Right atrium auricular region (tissue), 2 donors: ENCODE measurements at regions not wholly inside any gene's neighbourhood (a gene's known extent, or its start where the extent isn't known, plus 50 kb on each side); places are given as distances from the start of the nearest gene placed in this dataset.

Source experiments
- DNase-seq: peaks from one replicate; pipeline ENCODE4 v3.0.0-alpha.2; 2019; ENCODE audit warnings: low spot score
- H3K27ac ChIP-seq, 2 donors: fragments of 200-600 bp; sonication (generic); 1 replicate in 1 of 2; 2 replicates in 1 of 2; pipeline ENCODE4 v1.5.1; 2016 to 2019
- H3K27me3 ChIP-seq, 2 donors: fragments of 200-600 bp; sonication (generic); one replicate each; pipeline versions ENCODE4 v1.5.1 to v1.6.0; 2017 to 2019
- H3K36me3 ChIP-seq: fragments of 200-600 bp; sonication (generic); one replicate; pipeline ENCODE4 v1.5.1; 2016
- H3K4me1 ChIP-seq, 2 donors: fragments of 200-600 bp; sonication (generic); one replicate each; pipeline versions ENCODE4 v1.5.1 to v1.6.0; 2017 to 2019
- H3K4me3 ChIP-seq, 2 donors: fragments of 200-600 bp; sonication (generic); 1 replicate in 1 of 2; 2 replicates in 1 of 2; pipeline ENCODE4 v1.5.1; 2017 to 2019; ENCODE audit warnings: mild to moderate bottlenecking in 1 of 2, moderate library complexity in 1 of 2
- H3K9me3 ChIP-seq, 2 donors: fragments of 200-600 bp; sonication (generic); one replicate each; pipeline ENCODE4 v1.5.1; 2019
- TF ChIP-seq, protein P1 (sequence below), 2 donors: fragments of 200-600 bp; sonication (generic); IDR thresholded peaks; one replicate each; pipeline ENCODE4 v1.5.1; 2019; ENCODE audit warnings: antibody characterized with exemption in 2 of 2

- H3K9me3 ChIP-seq, result no peaks in the 10 kb centered on the region
- H3K27ac ChIP-seq, result no peak overlapping the region
- no peaks in the 10 kb centered on the region for H3K4me1 ChIP-seq
- H3K4me3 ChIP-seq, result no peak overlapping the region
- DNase-seq, result no peak
- no peaks in the 10 kb centered on the region for H3K27me3 ChIP-seq
- TF ChIP-seq, protein P1, sequence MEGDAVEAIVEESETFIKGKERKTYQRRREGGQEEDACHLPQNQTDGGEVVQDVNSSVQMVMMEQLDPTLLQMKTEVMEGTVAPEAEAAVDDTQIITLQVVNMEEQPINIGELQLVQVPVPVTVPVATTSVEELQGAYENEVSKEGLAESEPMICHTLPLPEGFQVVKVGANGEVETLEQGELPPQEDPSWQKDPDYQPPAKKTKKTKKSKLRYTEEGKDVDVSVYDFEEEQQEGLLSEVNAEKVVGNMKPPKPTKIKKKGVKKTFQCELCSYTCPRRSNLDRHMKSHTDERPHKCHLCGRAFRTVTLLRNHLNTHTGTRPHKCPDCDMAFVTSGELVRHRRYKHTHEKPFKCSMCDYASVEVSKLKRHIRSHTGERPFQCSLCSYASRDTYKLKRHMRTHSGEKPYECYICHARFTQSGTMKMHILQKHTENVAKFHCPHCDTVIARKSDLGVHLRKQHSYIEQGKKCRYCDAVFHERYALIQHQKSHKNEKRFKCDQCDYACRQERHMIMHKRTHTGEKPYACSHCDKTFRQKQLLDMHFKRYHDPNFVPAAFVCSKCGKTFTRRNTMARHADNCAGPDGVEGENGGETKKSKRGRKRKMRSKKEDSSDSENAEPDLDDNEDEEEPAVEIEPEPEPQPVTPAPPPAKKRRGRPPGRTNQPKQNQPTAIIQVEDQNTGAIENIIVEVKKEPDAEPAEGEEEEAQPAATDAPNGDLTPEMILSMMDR (IDR thresholded peaks at IDR 0.05), result no peak
- H3K36me3 ChIP-seq, result no peaks in the 10 kb centered on the region
These were observed 1586.8 kb upstream of the ACVR2A start for GRCh38 chr2:146258071-146258470.

GRCh38 chr2:146252119-146252518 lies 1592.7 kb upstream of the ACVR2A start:
- TF ChIP-seq, protein P1 (IDR thresholded peaks at IDR 0.05), result no peak
- Histone ChIP-seq H3K27me3 (no peaks in the 10 kb centered on the region), H3K4me1 (no peaks in the 10 kb centered on the region), H3K4me3 (no peak overlapping the region), H3K9me3 (no peaks in the 10 kb centered on the region), H3K36me3 (no peaks in the 10 kb centered on the region), H3K27ac (no peak overlapping the region)
- no peak for DNase-seq

- TF ChIP-seq, protein P1 (IDR thresholded peaks at IDR 0.05), result no peak
- no peaks in the 10 kb centered on the region for H3K27me3 ChIP-seq
- DNase-seq, result no peak
These were observed 1593.5 kb upstream of the ACVR2A start for GRCh38 chr2:146251328-146251727.

GRCh38 chr2:146246736-146247523 lies 1597.9 kb upstream of the ACVR2A start:
- H3K36me3 ChIP-seq, result no peaks in the 10 kb centered on the region
- no peaks in the 10 kb centered on the region for H3K9me3 ChIP-seq
- no peak for DNase-seq
- TF ChIP-seq, protein P1 (IDR thresholded peaks at IDR 0.05), result no peak
- no peaks in the 10 kb centered on the region for H3K4me1 ChIP-seq
- no peaks in the 10 kb centered on the region for H3K27me3 ChIP-seq
- H3K27ac ChIP-seq, result no peak overlapping the region
- no peak overlapping the region for H3K4me3 ChIP-seq

More at GRCh38 chr2:146251328-146251727, 1593.5 kb upstream of the ACVR2A start:
- Histone ChIP-seq H3K4me1 (no peaks in the 10 kb centered on the region), H3K27ac (no peak overlapping the region), H3K36me3 (no peaks in the 10 kb centered on the region), H3K9me3 (no peaks in the 10 kb centered on the region), H3K4me3 (no peak overlapping the region)

GRCh38 chr2:146246002-146246735 lies 1598.7 kb upstream of the ACVR2A start:
- no peak for DNase-seq
- Histone ChIP-seq H3K36me3 (no peaks in the 10 kb centered on the region), H3K27me3 (no peaks in the 10 kb centered on the region), H3K4me1 (no peaks in the 10 kb centered on the region), H3K4me3 (no peak overlapping the region), H3K9me3 (no peaks in the 10 kb centered on the region), H3K27ac (no peak overlapping the region)
- TF ChIP-seq, protein P1 (IDR thresholded peaks at IDR 0.05), result no peak
